ENCODE measurements at regions not wholly inside any gene's neighbourhood (a gene's known extent, or its start where the extent isn't known, plus 50 kb on each side); places are given as distances from the start of the nearest gene placed in this dataset.

DNA sequence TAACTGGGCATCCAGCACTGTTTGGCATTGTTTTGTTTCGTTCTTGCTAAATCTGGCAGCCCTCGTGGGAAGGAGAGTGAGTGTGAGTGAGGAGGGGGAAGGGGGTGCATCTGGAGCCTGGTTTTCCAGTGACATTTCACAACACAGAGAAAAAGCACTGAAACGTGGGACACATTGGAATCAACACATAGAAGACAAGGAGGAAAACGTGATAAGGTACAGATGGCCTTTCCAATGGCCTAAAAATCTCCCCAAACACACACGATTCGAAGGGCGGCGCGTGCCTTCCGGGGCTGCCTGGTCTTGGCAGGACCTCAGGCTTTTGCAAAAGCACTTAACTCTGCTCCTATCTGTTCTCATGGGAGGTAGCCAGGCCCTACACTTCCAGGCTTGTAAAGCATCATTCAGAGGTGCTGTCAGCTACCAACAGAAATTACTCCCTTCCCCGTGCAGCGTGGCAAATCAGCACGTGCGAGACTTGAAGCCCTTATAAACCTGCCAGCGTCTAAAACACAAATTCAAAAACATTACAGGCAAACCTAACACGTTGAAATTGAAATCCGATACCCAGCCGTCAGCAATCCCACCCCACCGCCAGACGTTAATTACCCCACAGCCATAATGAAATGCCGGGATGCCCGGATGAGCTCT is 129.4 kb downstream of the OLFM1 start:
- dilution Hi-C loops (cut with MboI; ENCODE audit: extremely low pct_ligation_motif_present, low sequenced_read_pairs), result no loop called here
- TF ChIP-seq, protein P1, sequence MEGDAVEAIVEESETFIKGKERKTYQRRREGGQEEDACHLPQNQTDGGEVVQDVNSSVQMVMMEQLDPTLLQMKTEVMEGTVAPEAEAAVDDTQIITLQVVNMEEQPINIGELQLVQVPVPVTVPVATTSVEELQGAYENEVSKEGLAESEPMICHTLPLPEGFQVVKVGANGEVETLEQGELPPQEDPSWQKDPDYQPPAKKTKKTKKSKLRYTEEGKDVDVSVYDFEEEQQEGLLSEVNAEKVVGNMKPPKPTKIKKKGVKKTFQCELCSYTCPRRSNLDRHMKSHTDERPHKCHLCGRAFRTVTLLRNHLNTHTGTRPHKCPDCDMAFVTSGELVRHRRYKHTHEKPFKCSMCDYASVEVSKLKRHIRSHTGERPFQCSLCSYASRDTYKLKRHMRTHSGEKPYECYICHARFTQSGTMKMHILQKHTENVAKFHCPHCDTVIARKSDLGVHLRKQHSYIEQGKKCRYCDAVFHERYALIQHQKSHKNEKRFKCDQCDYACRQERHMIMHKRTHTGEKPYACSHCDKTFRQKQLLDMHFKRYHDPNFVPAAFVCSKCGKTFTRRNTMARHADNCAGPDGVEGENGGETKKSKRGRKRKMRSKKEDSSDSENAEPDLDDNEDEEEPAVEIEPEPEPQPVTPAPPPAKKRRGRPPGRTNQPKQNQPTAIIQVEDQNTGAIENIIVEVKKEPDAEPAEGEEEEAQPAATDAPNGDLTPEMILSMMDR (optimal IDR thresholded peaks at IDR 0.05 in 1 of 3, IDR thresholded peaks at IDR 0.05 in 1 of 3, conservative IDR thresholded peaks at IDR 0.05 in 1 of 3; ENCODE audit: extremely low read depth in 1 of 3, insufficient read depth in 2 of 3, low read length in 3 of 3), result no peak
- TF ChIP-seq EZH2 (IDR thresholded peaks at IDR 0.05; ENCODE audit: low read length), result no peak
- Histone ChIP-seq H4K20me1 (ENCODE audit: control insufficient read depth, extremely low read depth, insufficient read depth, low read length) (no peaks in the 10 kb centered on the region), H3K9me3 (ENCODE audit: control insufficient read depth, low read depth, low read length) (peaks cover 2% of the 10 kb centered on the region), H3K27me3 (ENCODE audit: control insufficient read depth, extremely low read depth, insufficient read depth, low read length) (peaks cover 24% of the 10 kb centered on the region), H3K79me2 (ENCODE audit: control insufficient read depth, insufficient read depth, low read length) (no peaks in the 10 kb centered on the region), H3K27ac (ENCODE audit: control insufficient read depth, insufficient read depth, low read length) (no peak overlapping the region), H3K9ac (ENCODE audit: control insufficient read depth, extremely low read depth, insufficient read depth, low read length) (no peak overlapping the region), H2AFZ (ENCODE audit: control insufficient read depth, low read length) (no peak overlapping the region), H3K9me1 (ENCODE audit: control insufficient read depth, extremely low read depth, insufficient read depth, low read length) (no peaks in the 10 kb centered on the region), H3K4me2 (ENCODE audit: control insufficient read depth, extremely low read depth, insufficient read depth, low read depth, low read length) (no peak overlapping the region), H3K4me1 (ENCODE audit: control insufficient read depth, extremely low read depth, insufficient read depth, low read length) (no peaks in the 10 kb centered on the region), H3K4me3 (ENCODE audit: control insufficient read depth in 2 of 3, extremely low read depth in 1 of 3, insufficient read depth in 2 of 3, low read depth in 1 of 3, low read length in 3 of 3) (no peak overlapping the region), H3K36me3 (ENCODE audit: control insufficient read depth in 2 of 2, extremely low read depth in 1 of 2, insufficient read depth in 2 of 2, low read length in 2 of 2) (no peaks in the 10 kb centered on the region)
- DNase-seq (ENCODE audit: low read depth, low spot score) (no peak), FAIRE-seq (no peak)

DNA sequence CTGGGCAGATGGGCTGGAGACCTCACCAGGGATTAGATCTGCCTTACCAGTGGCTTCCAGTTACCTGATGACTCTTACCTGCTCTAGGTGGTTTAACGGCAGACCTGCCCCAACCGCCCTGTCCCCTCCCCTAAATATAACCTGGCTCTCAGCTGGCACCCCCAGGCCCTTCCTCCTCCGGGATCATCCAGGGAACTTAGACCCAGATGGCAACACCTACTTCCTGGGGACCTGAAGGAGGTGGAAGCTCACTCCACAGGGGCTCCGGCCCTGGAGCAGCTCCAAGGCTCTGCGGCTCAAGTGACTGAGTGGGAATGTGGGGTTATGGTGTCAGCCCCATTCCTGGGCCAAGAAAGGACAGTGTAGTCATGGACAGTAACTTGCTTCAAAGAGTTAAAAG is 130.4 kb downstream of the OLFM1 start:
- H3K27ac ChIP-seq (ENCODE audit: control insufficient read depth, insufficient read depth, low read length), result no peak overlapping the region
- H3K36me3 ChIP-seq (ENCODE audit: control insufficient read depth in 2 of 2, extremely low read depth in 1 of 2, insufficient read depth in 2 of 2, low read length in 2 of 2), result no peaks in the 10 kb centered on the region
- no peaks in the 10 kb centered on the region for H3K4me1 ChIP-seq (ENCODE audit: control insufficient read depth, extremely low read depth, insufficient read depth, low read length)
- H3K9me1 ChIP-seq (ENCODE audit: control insufficient read depth, extremely low read depth, insufficient read depth, low read length), result no peaks in the 10 kb centered on the region
- no peak overlapping the region for H2AFZ ChIP-seq (ENCODE audit: control insufficient read depth, low read length)
- H3K4me2 ChIP-seq (ENCODE audit: control insufficient read depth, extremely low read depth, insufficient read depth, low read depth, low read length), result no peak overlapping the region
- H3K4me3 ChIP-seq (ENCODE audit: control insufficient read depth in 2 of 3, extremely low read depth in 1 of 3, insufficient read depth in 2 of 3, low read depth in 1 of 3, low read length in 3 of 3), result no peak overlapping the region
- no peaks in the 10 kb centered on the region for H4K20me1 ChIP-seq (ENCODE audit: control insufficient read depth, extremely low read depth, insufficient read depth, low read length)
- H3K79me2 ChIP-seq (ENCODE audit: control insufficient read depth, insufficient read depth, low read length), result no peaks in the 10 kb centered on the region
- TF ChIP-seq, protein P1 (optimal IDR thresholded peaks at IDR 0.05 in 1 of 3, IDR thresholded peaks at IDR 0.05 in 1 of 3, conservative IDR thresholded peaks at IDR 0.05 in 1 of 3; ENCODE audit: extremely low read depth in 1 of 3, insufficient read depth in 2 of 3, low read length in 3 of 3), result no peak
- no peak for TF ChIP-seq EZH2 (IDR thresholded peaks at IDR 0.05; ENCODE audit: low read length)
- FAIRE-seq, result no peak
- H3K9ac ChIP-seq (ENCODE audit: control insufficient read depth, extremely low read depth, insufficient read depth, low read length), result no peak overlapping the region
- peaks cover 24% of the 10 kb centered on the region for H3K27me3 ChIP-seq (ENCODE audit: control insufficient read depth, extremely low read depth, insufficient read depth, low read length)
- DNase-seq (ENCODE audit: low read depth, low spot score), result no peak
- H3K9me3 ChIP-seq (ENCODE audit: control insufficient read depth, low read depth, low read length), result peaks cover 1% of the 10 kb centered on the region
- dilution Hi-C loops (cut with MboI; ENCODE audit: extremely low pct_ligation_motif_present, low sequenced_read_pairs), result no loop called here

All from keratinocyte (primary cell).